ENCODE measurements at regions not wholly inside any gene's neighbourhood (a gene's known extent, or its start where the extent isn't known, plus 50 kb on each side); places are given as distances from the start of the nearest gene placed in this dataset.

GRCh38 chr10:47151920-47152319 is 148.1 kb upstream of the GDF10 start:
- Histone ChIP-seq H3K4me3 (replicated peaks in 1 of 4; ENCODE audit: control extremely low read depth in 1 of 4, insufficient read depth in 1 of 4, low read depth in 3 of 4, low read length in 4 of 4) (no peak overlapping the region), H3K79me2 (ENCODE audit: control insufficient read depth, insufficient read depth, low read length) (no peaks in the 10 kb centered on the region), H3K9me3 (ENCODE audit: control insufficient read depth, insufficient read depth, low read depth, low read length) (no peaks in the 10 kb centered on the region), H3K4me1 (ENCODE audit: control insufficient read depth, extremely low read depth, insufficient read depth, low read length) (no peaks in the 10 kb centered on the region), H3K27me3 (ENCODE audit: control insufficient read depth, insufficient read depth, low read length) (no peaks in the 10 kb centered on the region), H2AFZ (ENCODE audit: low read length) (no peak overlapping the region), H3K27ac (ENCODE audit: insufficient read depth, low read length) (no peak overlapping the region), H3K36me3 (ENCODE audit: control insufficient read depth, insufficient read depth, low read length) (no peaks in the 10 kb centered on the region), H3K4me2 (ENCODE audit: extremely low read depth, insufficient read depth, low read length) (no peak overlapping the region), H4K20me1 (ENCODE audit: control insufficient read depth, extremely low read depth, insufficient read depth, low read length) (no peaks in the 10 kb centered on the region), H3K9ac (ENCODE audit: insufficient read depth, low read length) (no peak overlapping the region)
- TF ChIP-seq CTCF (conservative IDR thresholded peaks at IDR 0.05 in 1 of 2, IDR thresholded peaks at IDR 0.05 in 1 of 2; ENCODE audit: low read depth in 1 of 2, low read length in 2 of 2) (no peak), EZH2 (IDR thresholded peaks at IDR 0.05; ENCODE audit: low read length, missing control alignments) (no peak)
- DNase-seq (ENCODE audit: low read depth in 2 of 2) = no peak

DNA sequence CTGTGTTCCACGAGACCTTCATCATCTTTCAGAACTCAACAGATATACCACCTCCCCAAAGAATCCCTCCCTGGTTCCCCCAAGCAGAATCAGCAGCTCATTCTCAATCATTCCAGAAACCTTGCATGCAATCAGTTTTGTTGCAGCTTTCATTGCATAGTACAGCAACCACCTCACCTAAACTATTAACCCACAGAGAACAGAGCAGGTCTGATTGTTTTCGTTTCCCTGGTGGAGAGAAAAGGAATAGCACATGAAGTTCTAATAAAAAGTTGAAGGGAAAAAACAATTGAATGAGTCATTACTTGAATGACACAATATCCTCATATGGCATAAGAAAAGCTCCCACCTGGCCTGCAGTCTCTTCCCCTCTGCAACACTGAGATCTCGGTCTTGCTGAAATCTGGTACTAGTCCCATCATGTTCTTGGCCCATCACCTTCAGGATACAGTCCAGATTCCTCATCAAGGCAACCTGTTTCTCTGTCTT is 147.1 kb upstream of the GDF10 start:
- no peak overlapping the region for H3K9ac ChIP-seq (ENCODE audit: insufficient read depth, low read length)
- no peak overlapping the region for H3K4me3 ChIP-seq (replicated peaks in 1 of 4; ENCODE audit: control extremely low read depth in 1 of 4, insufficient read depth in 1 of 4, low read depth in 3 of 4, low read length in 4 of 4)
- no peak for DNase-seq (ENCODE audit: low read depth in 2 of 2)
- no peaks in the 10 kb centered on the region for H3K4me1 ChIP-seq (ENCODE audit: control insufficient read depth, extremely low read depth, insufficient read depth, low read length)
- no peaks in the 10 kb centered on the region for H4K20me1 ChIP-seq (ENCODE audit: control insufficient read depth, extremely low read depth, insufficient read depth, low read length)
- H3K27me3 ChIP-seq (ENCODE audit: control insufficient read depth, insufficient read depth, low read length) = no peaks in the 10 kb centered on the region
- H3K27ac ChIP-seq (ENCODE audit: insufficient read depth, low read length) = no peak overlapping the region
- no peaks in the 10 kb centered on the region for H3K9me3 ChIP-seq (ENCODE audit: control insufficient read depth, insufficient read depth, low read depth, low read length)
- no peaks in the 10 kb centered on the region for H3K36me3 ChIP-seq (ENCODE audit: control insufficient read depth, insufficient read depth, low read length)
- no peaks in the 10 kb centered on the region for H3K79me2 ChIP-seq (ENCODE audit: control insufficient read depth, insufficient read depth, low read length)
- H3K4me2 ChIP-seq (ENCODE audit: extremely low read depth, insufficient read depth, low read length) = no peak overlapping the region
- no peak for TF ChIP-seq EZH2 (IDR thresholded peaks at IDR 0.05; ENCODE audit: low read length, missing control alignments)
- TF ChIP-seq CTCF (conservative IDR thresholded peaks at IDR 0.05 in 1 of 2, IDR thresholded peaks at IDR 0.05 in 1 of 2; ENCODE audit: low read depth in 1 of 2, low read length in 2 of 2) = peak; percentile 17 to 40
- no peak overlapping the region for H2AFZ ChIP-seq (ENCODE audit: low read length)

DNA sequence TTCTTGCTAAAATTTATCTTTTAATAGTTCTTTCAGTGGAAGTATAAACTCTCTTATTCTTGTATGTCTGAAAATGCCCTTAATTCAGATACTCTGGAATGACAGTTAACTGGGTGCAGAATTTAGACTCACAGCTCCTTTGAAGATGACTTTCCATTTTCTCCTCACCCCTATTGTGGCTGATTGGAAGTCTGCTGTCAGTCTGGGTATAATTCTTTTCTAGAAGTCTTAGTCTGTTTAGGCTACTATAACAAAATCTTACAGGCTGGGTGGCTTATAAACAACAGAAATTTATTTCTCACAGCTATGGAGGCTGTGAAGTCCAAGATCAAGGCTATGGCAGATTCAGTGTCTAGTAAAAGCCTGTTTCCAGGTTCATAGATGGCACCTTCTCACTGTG is 145.2 kb upstream of the GDF10 start:
- no peaks in the 10 kb centered on the region for H3K79me2 ChIP-seq (ENCODE audit: control insufficient read depth, insufficient read depth, low read length)
- no peak overlapping the region for H3K4me2 ChIP-seq (ENCODE audit: extremely low read depth, insufficient read depth, low read length)
- TF ChIP-seq EZH2 (IDR thresholded peaks at IDR 0.05; ENCODE audit: low read length, missing control alignments) = no peak
- no peak for TF ChIP-seq CTCF (conservative IDR thresholded peaks at IDR 0.05 in 1 of 2, IDR thresholded peaks at IDR 0.05 in 1 of 2; ENCODE audit: low read depth in 1 of 2, low read length in 2 of 2)
- H3K9me3 ChIP-seq (ENCODE audit: control insufficient read depth, insufficient read depth, low read depth, low read length) = no peaks in the 10 kb centered on the region
- H3K4me1 ChIP-seq (ENCODE audit: control insufficient read depth, extremely low read depth, insufficient read depth, low read length) = no peaks in the 10 kb centered on the region
- H3K4me3 ChIP-seq (replicated peaks in 1 of 4; ENCODE audit: control extremely low read depth in 1 of 4, insufficient read depth in 1 of 4, low read depth in 3 of 4, low read length in 4 of 4) = no peak overlapping the region
- no peaks in the 10 kb centered on the region for H3K36me3 ChIP-seq (ENCODE audit: control insufficient read depth, insufficient read depth, low read length)
- no peaks in the 10 kb centered on the region for H3K27me3 ChIP-seq (ENCODE audit: control insufficient read depth, insufficient read depth, low read length)
- no peak overlapping the region for H2AFZ ChIP-seq (ENCODE audit: low read length)
- no peak overlapping the region for H3K27ac ChIP-seq (ENCODE audit: insufficient read depth, low read length)
- no peak overlapping the region for H3K9ac ChIP-seq (ENCODE audit: insufficient read depth, low read length)
- DNase-seq (ENCODE audit: low read depth in 2 of 2) = no peak
- no peaks in the 10 kb centered on the region for H4K20me1 ChIP-seq (ENCODE audit: control insufficient read depth, extremely low read depth, insufficient read depth, low read length)

All from fibroblast of lung (primary cell).